ENCODE measurements at regions not wholly inside any gene's neighbourhood (a gene's known extent, or its start where the extent isn't known, plus 50 kb on each side); places are given as distances from the start of the nearest gene placed in this dataset.

- Histone ChIP-seq H3K36me3 (replicated peaks; ENCODE audit: control insufficient read depth, insufficient read depth, low read length) (no peaks in the 10 kb centered on the region), H3K4me3 (ENCODE audit: insufficient read depth, low read depth, low read length) (no peak overlapping the region), H3K27me3 (ENCODE audit: control insufficient read depth, insufficient read depth, low read length) (no peaks in the 10 kb centered on the region)
- DNase-seq, result no peak
Observed at GRCh38 chr7:125547505-125547904, 617.9 kb upstream of the POT1 start.

GRCh38 chr7:125530553-125530952 is 600.9 kb upstream of the POT1 start:
- Histone ChIP-seq H3K4me3 (ENCODE audit: insufficient read depth, low read depth, low read length) (no peak overlapping the region), H3K36me3 (replicated peaks; ENCODE audit: control insufficient read depth, insufficient read depth, low read length) (no peaks in the 10 kb centered on the region), H3K27me3 (ENCODE audit: control insufficient read depth, insufficient read depth, low read length) (no peaks in the 10 kb centered on the region)
- no peak for DNase-seq

DNA sequence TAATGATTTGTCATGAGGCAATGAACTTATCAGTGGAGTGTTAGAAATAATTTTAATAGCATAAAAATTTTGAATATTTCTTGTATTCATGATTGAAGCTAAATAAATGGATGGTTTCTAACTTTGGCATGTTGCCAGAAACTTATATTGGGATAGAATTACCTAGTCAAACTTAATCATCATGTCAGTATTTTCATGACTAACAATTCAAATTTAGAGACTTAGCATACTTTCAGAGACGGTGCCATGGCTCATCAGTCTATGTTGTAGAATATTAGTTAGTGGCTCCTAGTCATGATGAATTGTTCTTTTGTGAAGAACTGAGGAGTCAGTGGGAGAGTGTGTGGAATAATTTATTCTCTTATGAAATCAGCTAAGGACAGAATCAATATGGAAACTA is 599.6 kb upstream of the POT1 start:
- H3K4me3 ChIP-seq (ENCODE audit: insufficient read depth, low read depth, low read length), result no peak overlapping the region
- H3K27me3 ChIP-seq (ENCODE audit: control insufficient read depth, insufficient read depth, low read length), result no peaks in the 10 kb centered on the region
- DNase-seq, result no peak
- no peaks in the 10 kb centered on the region for H3K36me3 ChIP-seq (replicated peaks; ENCODE audit: control insufficient read depth, insufficient read depth, low read length)

- Histone ChIP-seq H3K27me3 (ENCODE audit: control insufficient read depth, insufficient read depth, low read length) (no peaks in the 10 kb centered on the region), H3K36me3 (replicated peaks; ENCODE audit: control insufficient read depth, insufficient read depth, low read length) (no peaks in the 10 kb centered on the region), H3K4me3 (ENCODE audit: insufficient read depth, low read depth, low read length) (no peak overlapping the region)
- DNase-seq, result no peak
Observed at GRCh38 chr7:125526958-125527357, 597.3 kb upstream of the POT1 start.

DNA sequence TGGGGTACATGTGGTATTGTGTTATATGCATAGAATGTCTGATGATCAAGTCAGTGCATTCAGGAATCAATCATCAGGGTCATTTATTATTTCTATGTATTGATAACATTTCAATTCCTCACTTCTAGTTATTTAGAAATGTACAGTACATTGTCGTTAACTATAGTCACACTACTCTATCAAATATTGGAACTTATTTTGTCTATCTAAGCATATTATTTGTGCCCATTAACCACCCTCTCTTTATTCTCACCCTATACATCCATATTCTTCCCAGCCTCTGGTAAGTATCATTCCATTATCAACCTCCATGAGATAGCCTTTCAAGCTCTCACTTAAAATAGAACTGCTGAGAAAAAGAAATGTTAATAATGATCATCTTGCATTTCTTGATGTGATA is 596.5 kb upstream of the POT1 start:
- DNase-seq, result no peak
- H3K4me3 ChIP-seq (ENCODE audit: insufficient read depth, low read depth, low read length), result no peak overlapping the region

GRCh38 chr7:125516194-125516593 is 586.6 kb upstream of the POT1 start:
- H3K4me3 ChIP-seq (ENCODE audit: insufficient read depth, low read depth, low read length), result no peak overlapping the region
- DNase-seq, result no peak
- no peaks in the 10 kb centered on the region for H3K27me3 ChIP-seq (ENCODE audit: control insufficient read depth, insufficient read depth, low read length)
- no peaks in the 10 kb centered on the region for H3K36me3 ChIP-seq (replicated peaks; ENCODE audit: control insufficient read depth, insufficient read depth, low read length)

More for the DNA sequence above, 596.5 kb upstream of the POT1 start:
- Histone ChIP-seq H3K36me3 (replicated peaks; ENCODE audit: control insufficient read depth, insufficient read depth, low read length) (no peaks in the 10 kb centered on the region), H3K27me3 (ENCODE audit: control insufficient read depth, insufficient read depth, low read length) (no peaks in the 10 kb centered on the region)

DNA sequence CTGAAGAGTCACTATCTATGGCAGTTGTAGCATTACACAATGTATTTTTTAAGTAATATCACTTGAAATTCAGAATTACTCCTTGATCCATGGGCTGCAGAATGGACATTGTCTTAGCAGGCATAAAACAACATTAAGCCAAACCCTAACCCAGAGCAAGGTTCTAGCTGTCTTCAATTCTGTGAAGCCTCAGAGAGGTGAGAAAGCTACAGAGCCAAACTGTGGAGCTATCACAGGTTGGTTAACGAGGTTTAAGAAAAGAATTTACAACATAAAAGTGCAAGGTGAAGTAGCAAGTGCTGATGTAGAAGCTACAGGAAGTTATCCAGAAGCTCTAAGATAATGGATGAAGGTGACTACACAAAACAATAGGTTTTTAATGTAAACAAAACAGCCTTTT is 582.7 kb upstream of the POT1 start:
- DNase-seq, result no peak
- H3K4me3 ChIP-seq (ENCODE audit: insufficient read depth, low read depth, low read length), result no peak overlapping the region
- no peaks in the 10 kb centered on the region for H3K36me3 ChIP-seq (replicated peaks; ENCODE audit: control insufficient read depth, insufficient read depth, low read length)
- no peaks in the 10 kb centered on the region for H3K27me3 ChIP-seq (ENCODE audit: control insufficient read depth, insufficient read depth, low read length)

- H3K36me3 ChIP-seq (replicated peaks; ENCODE audit: control insufficient read depth, insufficient read depth, low read length), result no peaks in the 10 kb centered on the region
- DNase-seq, result no peak
- no peaks in the 10 kb centered on the region for H3K27me3 ChIP-seq (ENCODE audit: control insufficient read depth, insufficient read depth, low read length)
- H3K4me3 ChIP-seq (ENCODE audit: insufficient read depth, low read depth, low read length), result no peak overlapping the region
Observed at GRCh38 chr7:125511310-125511709, 581.7 kb upstream of the POT1 start.

DNA sequence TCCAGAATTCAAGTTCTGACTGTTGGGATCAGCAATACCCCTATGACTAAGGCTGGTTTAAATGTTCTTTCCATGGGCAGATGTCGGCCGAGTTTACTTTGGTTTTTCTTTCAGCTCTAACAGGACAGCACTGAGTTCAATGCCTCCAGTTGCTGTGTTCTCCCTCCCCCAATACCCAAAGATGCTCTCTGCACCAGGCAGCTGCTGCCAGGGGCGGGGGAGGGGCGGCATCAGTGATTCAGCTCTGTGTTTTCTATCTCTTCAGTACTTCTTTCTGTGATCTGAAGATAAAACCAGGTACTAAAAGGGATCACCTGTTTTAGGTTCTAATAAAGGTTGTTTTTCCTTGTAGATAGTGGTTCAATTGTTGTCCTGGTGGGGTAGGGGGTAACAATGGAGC is 576.7 kb upstream of the POT1 start:
- DNase-seq, result no peak
- H3K27me3 ChIP-seq (ENCODE audit: control insufficient read depth, insufficient read depth, low read length), result no peaks in the 10 kb centered on the region
- no peak overlapping the region for H3K4me3 ChIP-seq (ENCODE audit: insufficient read depth, low read depth, low read length)
- no peaks in the 10 kb centered on the region for H3K36me3 ChIP-seq (replicated peaks; ENCODE audit: control insufficient read depth, insufficient read depth, low read length)

- H3K4me3 ChIP-seq (ENCODE audit: insufficient read depth, low read depth, low read length), result no peak overlapping the region
- H3K27me3 ChIP-seq (ENCODE audit: control insufficient read depth, insufficient read depth, low read length), result no peaks in the 10 kb centered on the region
- DNase-seq, result peak; percentile 1
Observed at GRCh38 chr7:125504848-125505247, 575.2 kb upstream of the POT1 start.

DNA sequence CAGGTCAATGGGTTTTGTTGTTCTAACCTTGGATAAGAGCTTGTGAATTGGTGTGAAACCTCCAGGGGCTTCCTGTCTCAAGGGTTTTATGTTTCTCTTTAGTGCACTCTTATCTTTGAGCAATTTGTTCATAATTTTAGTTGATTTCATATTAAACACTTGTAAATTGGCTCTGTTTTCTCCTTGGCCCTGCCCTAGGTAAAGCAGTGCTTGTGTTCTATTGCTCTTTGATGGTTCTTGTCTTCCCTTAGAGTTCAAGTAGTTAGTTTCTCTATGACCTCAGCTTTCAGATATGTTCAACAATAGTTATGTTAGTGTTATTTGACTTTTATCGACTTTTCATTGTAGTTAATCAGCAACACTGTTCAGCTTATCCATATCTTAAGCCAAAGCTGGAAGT is 566.4 kb upstream of the POT1 start:
- H3K36me3 ChIP-seq (replicated peaks; ENCODE audit: control insufficient read depth, insufficient read depth, low read length), result no peaks in the 10 kb centered on the region
- no peak for DNase-seq
- H3K4me3 ChIP-seq (ENCODE audit: insufficient read depth, low read depth, low read length), result no peak overlapping the region
- no peaks in the 10 kb centered on the region for H3K27me3 ChIP-seq (ENCODE audit: control insufficient read depth, insufficient read depth, low read length)

More at GRCh38 chr7:125504848-125505247, 575.2 kb upstream of the POT1 start:
- H3K36me3 ChIP-seq (replicated peaks; ENCODE audit: control insufficient read depth, insufficient read depth, low read length), result no peaks in the 10 kb centered on the region

DNA sequence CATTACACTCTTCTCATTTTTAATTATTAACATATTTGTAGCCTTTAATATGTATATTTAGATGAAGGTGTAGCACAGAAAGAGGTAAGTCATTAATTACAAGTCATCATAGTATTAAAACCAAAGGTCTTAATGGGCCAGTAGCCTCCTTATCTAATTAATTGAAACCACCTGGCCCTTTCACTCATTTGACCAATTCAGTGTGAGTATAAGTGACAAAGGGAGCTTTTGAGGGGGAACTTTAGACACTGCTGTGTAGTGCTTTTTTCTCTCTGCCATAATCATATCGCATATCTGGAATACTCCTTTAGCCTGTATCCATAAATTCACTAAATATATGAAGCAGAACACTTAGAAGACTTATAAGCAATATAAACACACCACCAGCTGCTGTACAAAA is 562.9 kb upstream of the POT1 start:
- H3K27me3 ChIP-seq (ENCODE audit: control insufficient read depth, insufficient read depth, low read length), result no peaks in the 10 kb centered on the region

DNA sequence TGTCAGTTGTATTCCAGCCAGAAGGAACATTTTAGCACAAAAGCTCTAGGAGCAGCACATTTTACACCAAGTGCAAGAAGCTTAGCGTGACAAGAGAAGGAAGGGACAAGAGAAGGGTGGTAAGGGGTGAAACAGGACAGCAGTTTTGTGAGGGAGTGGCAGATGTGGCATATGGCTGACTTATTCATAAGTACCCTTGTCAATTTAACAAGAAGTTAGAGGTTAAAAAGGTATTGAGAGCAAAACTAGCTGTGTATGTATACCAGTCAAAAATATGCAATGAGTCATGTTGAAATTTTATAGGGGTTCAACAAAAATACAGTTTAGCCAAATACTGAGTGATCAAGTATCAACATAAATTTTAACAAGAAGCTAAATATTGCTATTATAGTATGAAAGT is 561.5 kb upstream of the POT1 start:
- H3K27me3 ChIP-seq (ENCODE audit: control insufficient read depth, insufficient read depth, low read length), result no peaks in the 10 kb centered on the region
- H3K4me3 ChIP-seq (ENCODE audit: insufficient read depth, low read depth, low read length), result no peak overlapping the region
- no peak for DNase-seq
- no peaks in the 10 kb centered on the region for H3K36me3 ChIP-seq (replicated peaks; ENCODE audit: control insufficient read depth, insufficient read depth, low read length)

More for the DNA sequence above, 562.9 kb upstream of the POT1 start:
- no peak for DNase-seq
- no peak overlapping the region for H3K4me3 ChIP-seq (ENCODE audit: insufficient read depth, low read depth, low read length)
- no peaks in the 10 kb centered on the region for H3K36me3 ChIP-seq (replicated peaks; ENCODE audit: control insufficient read depth, insufficient read depth, low read length)

- no peak overlapping the region for H3K4me3 ChIP-seq (ENCODE audit: insufficient read depth, low read depth, low read length)
- no peaks in the 10 kb centered on the region for H3K36me3 ChIP-seq (replicated peaks; ENCODE audit: control insufficient read depth, insufficient read depth, low read length)
- H3K27me3 ChIP-seq (ENCODE audit: control insufficient read depth, insufficient read depth, low read length), result no peaks in the 10 kb centered on the region
- DNase-seq, result no peak
Observed at GRCh38 chr7:125490167-125490566, 560.5 kb upstream of the POT1 start.

DNA sequence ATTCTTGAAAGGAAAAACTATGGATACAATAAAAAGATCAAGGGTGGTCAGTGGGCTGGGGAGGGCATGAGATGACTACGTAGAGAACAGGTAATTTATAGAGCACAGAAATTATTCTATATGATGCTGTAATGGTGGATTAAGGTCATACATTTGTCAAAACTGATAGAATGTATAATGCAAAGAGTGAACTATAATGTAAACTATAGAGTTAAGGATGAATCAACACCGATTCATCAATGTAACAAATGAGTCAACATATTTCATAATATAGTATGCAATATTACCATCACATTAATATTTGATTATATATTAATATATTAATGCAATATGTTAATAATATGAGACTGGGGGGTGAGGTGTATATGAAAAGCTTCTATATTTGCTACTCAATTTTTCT is 555.6 kb upstream of the POT1 start:
- Histone ChIP-seq H3K4me3 (ENCODE audit: insufficient read depth, low read depth, low read length) (no peak overlapping the region), H3K36me3 (replicated peaks; ENCODE audit: control insufficient read depth, insufficient read depth, low read length) (no peaks in the 10 kb centered on the region), H3K27me3 (ENCODE audit: control insufficient read depth, insufficient read depth, low read length) (no peaks in the 10 kb centered on the region)
- DNase-seq, result no peak

DNA sequence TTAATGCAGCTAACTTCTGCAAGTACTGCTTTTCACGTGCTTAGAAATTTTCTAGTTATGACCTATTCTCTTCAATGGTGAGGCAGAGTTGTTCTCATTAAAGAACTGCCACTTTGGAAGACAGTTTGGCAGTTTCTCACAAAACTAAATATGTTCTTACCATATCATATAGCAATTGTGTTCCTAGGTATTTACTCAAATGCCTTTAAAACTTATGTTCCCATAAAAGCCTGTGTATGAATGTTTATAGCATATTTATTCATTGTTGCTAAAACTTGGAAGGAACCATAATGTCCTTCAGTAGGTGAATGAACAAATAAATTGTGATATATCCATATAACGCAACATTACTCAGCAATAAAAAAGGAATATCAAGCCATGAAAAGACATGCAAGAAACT is 555.1 kb upstream of the POT1 start:
- no peak for DNase-seq
- no peak overlapping the region for H3K4me3 ChIP-seq (ENCODE audit: insufficient read depth, low read depth, low read length)
- H3K36me3 ChIP-seq (replicated peaks; ENCODE audit: control insufficient read depth, insufficient read depth, low read length), result no peaks in the 10 kb centered on the region
- H3K27me3 ChIP-seq (ENCODE audit: control insufficient read depth, insufficient read depth, low read length), result no peaks in the 10 kb centered on the region
